Right lobe of liver (tissue), 6 donors: ENCODE measurements at regions not wholly inside any gene's neighbourhood (a gene's known extent, or its start where the extent isn't known, plus 50 kb on each side); places are given as distances from the start of the nearest gene placed in this dataset.
"Not testable (repeated sequence)": the region's sequence is repeated elsewhere in the genome, so short reads cannot be mapped to it uniquely, and the experiment has no call there.

Source experiments
- ATAC-seq, 4 donors: fragments of 200-7000 bp; cut with Tn5 transposase; one replicate each; pipeline ENCODE4 v1.9.1; 2020; ENCODE audit warnings: mild to moderate bottlenecking in 4 of 4, moderate library complexity in 4 of 4
- DNase-seq, 3 donors: peaks; one replicate each; pipeline ENCODE4 v3.0.0-alpha.2; 2020
- H3K27ac ChIP-seq, 3 donors: fragments of 200-600 bp; one replicate each; pipeline ENCODE4 v1.8.0; 2022
- H3K27me3 ChIP-seq, 2 donors: fragments of 200-600 bp; one replicate each; pipeline ENCODE4 v1.8.0; 2022
- H3K36me3 ChIP-seq, 4 donors: fragments of 200-600 bp; sonication (generic) in 1 of 4; one replicate each; pipeline versions ENCODE4 v1.5.1 to v1.8.0; 2017 to 2022; ENCODE audit warnings: control low read depth in 1 of 4
- H3K4me1 ChIP-seq, 4 donors: fragments of 200-600 bp; sonication (generic) in 1 of 4; one replicate each; pipeline versions ENCODE4 v1.5.1 to v1.8.0; 2017 to 2022; ENCODE audit warnings: control low read depth in 1 of 4
- H3K4me3 ChIP-seq, 3 donors: fragments of 200-600 bp; one replicate each; pipeline ENCODE4 v1.8.0; 2022
- H3K9me3 ChIP-seq, 4 donors: fragments of 200-600 bp; sonication (generic) in 1 of 4; one replicate each; pipeline versions ENCODE4 v1.5.1 to v1.8.0; 2017 to 2022; ENCODE audit warnings: control low read depth in 1 of 4
- POLR2A ChIP-seq: fragments of 450-650 bp; IDR thresholded peaks from one replicate; pipeline ENCODE4 v1.6.1; 2017; ENCODE audit warnings: antibody characterized with exemption, mild to moderate bottlenecking
- WGBS: methylation state at CpG from one replicate; pipeline ENCODE4 v1.1.6; 2018; ENCODE audit warnings: low coverage, low lambda C conversion rate; ENCODE audit not compliant: insufficient coverage; ENCODE audit errors: missing lambda C conversion rate; 5-methylcytosine and 5-hydroxymethylcytosine counted together
- intact Hi-C, 2 donors: fragments of 100-400 bp; cut with DNase I; formaldehyde crosslinking; loops; one replicate each; pipeline versions ENCODE4 v1.11.2 to v1.14.1; 2022
- TF ChIP-seq, protein P1 (sequence below), 4 donors: fragments of 200-600 bp in 3 of 4; fragments of 450-650 bp in 1 of 4; IDR thresholded peaks; one replicate each; pipeline versions ENCODE4 v1.5.1 to v1.8.0; 2016 to 2022; ENCODE audit warnings: antibody characterized with exemption in 4 of 4, mild to moderate bottlenecking in 2 of 4
- donor health status: DM: no; HTN: yes; CAD: no.
- donor health status: DM: no; HTN: no; CAD: no.
- donor health status: DM: no; HTN: no; CAD: no.
- donor health status: DM: no; HTN: yes; CAD: no.
- donor health status: DM: no; HTN: yes; CAD: no.

- TF ChIP-seq POLR2A: no peak
- TF ChIP-seq, protein P1, sequence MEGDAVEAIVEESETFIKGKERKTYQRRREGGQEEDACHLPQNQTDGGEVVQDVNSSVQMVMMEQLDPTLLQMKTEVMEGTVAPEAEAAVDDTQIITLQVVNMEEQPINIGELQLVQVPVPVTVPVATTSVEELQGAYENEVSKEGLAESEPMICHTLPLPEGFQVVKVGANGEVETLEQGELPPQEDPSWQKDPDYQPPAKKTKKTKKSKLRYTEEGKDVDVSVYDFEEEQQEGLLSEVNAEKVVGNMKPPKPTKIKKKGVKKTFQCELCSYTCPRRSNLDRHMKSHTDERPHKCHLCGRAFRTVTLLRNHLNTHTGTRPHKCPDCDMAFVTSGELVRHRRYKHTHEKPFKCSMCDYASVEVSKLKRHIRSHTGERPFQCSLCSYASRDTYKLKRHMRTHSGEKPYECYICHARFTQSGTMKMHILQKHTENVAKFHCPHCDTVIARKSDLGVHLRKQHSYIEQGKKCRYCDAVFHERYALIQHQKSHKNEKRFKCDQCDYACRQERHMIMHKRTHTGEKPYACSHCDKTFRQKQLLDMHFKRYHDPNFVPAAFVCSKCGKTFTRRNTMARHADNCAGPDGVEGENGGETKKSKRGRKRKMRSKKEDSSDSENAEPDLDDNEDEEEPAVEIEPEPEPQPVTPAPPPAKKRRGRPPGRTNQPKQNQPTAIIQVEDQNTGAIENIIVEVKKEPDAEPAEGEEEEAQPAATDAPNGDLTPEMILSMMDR (IDR thresholded peaks at IDR 0.05): no peak
- no peak for ATAC-seq
- no peak for DNase-seq
- intact Hi-C loops: no loop called here
- H3K4me1 ChIP-seq: no peaks in the 10 kb centered on the region
- no peak overlapping the region for H3K27ac ChIP-seq
- WGBS: 90% methylated on average over 3 of the region's 6 CpGs
- H3K9me3 ChIP-seq: no peaks in the 10 kb centered on the region
- no peak overlapping the region for H3K4me3 ChIP-seq
- H3K36me3 ChIP-seq: no peaks in the 10 kb centered on the region
- H3K27me3 ChIP-seq: no peaks in the 10 kb centered on the region
These were observed 83.9 kb upstream of the SLC39A10 start for GRCh38 chr2:195572895-195573683.

- no peaks in the 10 kb centered on the region for H3K4me1 ChIP-seq
- intact Hi-C loops: no loop called here
- ATAC-seq: no peak
- TF ChIP-seq, protein P1 (IDR thresholded peaks at IDR 0.05): no peak
- no peak for TF ChIP-seq POLR2A
- H3K27me3 ChIP-seq: no peaks in the 10 kb centered on the region
- H3K27ac ChIP-seq: no peak overlapping the region
- H3K9me3 ChIP-seq: no peaks in the 10 kb centered on the region
- H3K4me3 ChIP-seq: no peak overlapping the region
- H3K36me3 ChIP-seq: no peaks in the 10 kb centered on the region
- WGBS: 91% methylated on average over 2 of the region's 2 CpGs
- no peak for DNase-seq
These were observed 86.7 kb upstream of the SLC39A10 start for GRCh38 chr2:195570329-195570728.

DNA sequence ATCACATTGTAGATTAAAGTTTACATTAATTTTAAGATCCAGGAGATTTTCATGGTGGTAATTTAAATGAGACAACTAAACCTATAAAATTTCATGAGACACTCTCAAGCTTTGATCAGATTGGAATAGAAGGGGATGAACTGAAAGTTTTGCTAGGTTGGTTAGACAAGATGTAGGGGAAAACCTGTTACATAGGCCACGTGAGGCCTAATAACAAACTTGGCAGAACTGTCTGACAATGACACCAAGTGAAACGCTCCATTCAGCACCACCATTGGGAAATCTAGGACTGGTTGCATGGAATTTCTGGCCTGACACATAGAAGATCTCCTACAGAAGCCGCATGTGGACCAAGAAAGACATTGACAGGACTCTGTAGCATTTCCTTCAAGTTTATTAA, 87.8 kb upstream of the SLC39A10 start:
- TF ChIP-seq, protein P1 (IDR thresholded peaks at IDR 0.05): no peak
- no peak for TF ChIP-seq POLR2A
- H3K4me3 ChIP-seq: no peak overlapping the region
- ATAC-seq (no peak), DNase-seq (no peak)
- H3K27me3 ChIP-seq: no peaks in the 10 kb centered on the region
- no peaks in the 10 kb centered on the region for H3K9me3 ChIP-seq
- H3K4me1 ChIP-seq: no peaks in the 10 kb centered on the region
- 92% methylated on average over 3 of the region's 3 CpGs for WGBS
- H3K27ac ChIP-seq: no peak overlapping the region
- no peaks in the 10 kb centered on the region for H3K36me3 ChIP-seq
- intact Hi-C loops: no loop called here

GRCh38 chr2:195564625-195565135, 92.3 kb upstream of the SLC39A10 start:
- H3K27ac ChIP-seq, intact Hi-C loops, H3K36me3 ChIP-seq, H3K27me3 ChIP-seq, DNase-seq, ATAC-seq, H3K4me3 ChIP-seq, H3K9me3 ChIP-seq, H3K4me1 ChIP-seq: not testable (repeated sequence)
- WGBS: 68% methylated on average over 8 of the region's 8 CpGs

- no peak for ATAC-seq
- Histone ChIP-seq H3K36me3 (no peaks in the 10 kb centered on the region), H3K9me3 (no peaks in the 10 kb centered on the region), H3K4me3 (no peak overlapping the region), H3K4me1 (peaks cover 0 to 2% (median 0%) of the 10 kb centered on the region in 4 donors), H3K27me3 (no peaks in the 10 kb centered on the region), H3K27ac (no peak overlapping the region)
- TF ChIP-seq, protein P1 (IDR thresholded peaks at IDR 0.05): no peak
- TF ChIP-seq POLR2A: no peak
- no peak for DNase-seq
- intact Hi-C loops: no loop called here
- WGBS: 65% methylated on average over 8 of the region's 12 CpGs
These were observed 93.0 kb upstream of the SLC39A10 start for GRCh38 chr2:195563857-195564512.
